DOHH2 (cell line): ENCODE measurements at regions not wholly inside any gene's neighbourhood (a gene's known extent, or its start where the extent isn't known, plus 50 kb on each side); places are given as distances from the start of the nearest gene placed in this dataset.

Experiments used
- H3F3A ChIP-seq: fragments of 200-600 bp; sonication (generic), shearing (Covaris generic); 2 replicates; pipeline ENCODE4 v1.6.0; 2016; ENCODE audit warnings: antibody characterized with exemption, mild to moderate bottlenecking; ENCODE audit not compliant: control insufficient read depth, insufficient read depth
- H3K27ac ChIP-seq: fragments of 200-600 bp; sonication (generic); 2 replicates; pipeline ENCODE4 v1.5.1; 2014; ENCODE audit warnings: low read depth, mild to moderate bottlenecking, low read length, moderate library complexity
- H3K27me3 ChIP-seq: fragments of 200-600 bp; sonication (generic); 2 replicates; pipeline ENCODE4 v1.6.1; 2014; ENCODE audit warnings: mild to moderate bottlenecking, low read length, mixed read lengths; ENCODE audit not compliant: control insufficient read depth
- H3K36me3 ChIP-seq: fragments of 200-600 bp; sonication (generic); 2 replicates; pipeline ENCODE4 v1.6.1; 2014; ENCODE audit warnings: mild to moderate bottlenecking, low read length, moderate library complexity, mixed read lengths; ENCODE audit not compliant: control insufficient read depth
- H3K4me1 ChIP-seq: fragments of 200-600 bp; sonication (generic); 2 replicates; pipeline ENCODE4 v1.6.1; 2014; ENCODE audit warnings: mild to moderate bottlenecking, low read length, mixed read lengths; ENCODE audit not compliant: control insufficient read depth
- H3K4me2 ChIP-seq: fragments of 200-600 bp; sonication (generic); 2 replicates; pipeline ENCODE4 v1.6.0; 2014; ENCODE audit warnings: mild to moderate bottlenecking, low read length, moderate library complexity
- H3K4me3 ChIP-seq: fragments of 200-600 bp; sonication (generic); 2 replicates; pipeline ENCODE4 v1.5.1; 2014; ENCODE audit warnings: mild to moderate bottlenecking, low read length, mixed read lengths
- H3K79me2 ChIP-seq: fragments of 200-600 bp; sonication (generic); 2 replicates; pipeline ENCODE4 v1.6.1; 2014; ENCODE audit warnings: mild to moderate bottlenecking, low read length, mixed read lengths; ENCODE audit not compliant: control insufficient read depth
- H3K9me2 ChIP-seq: fragments of 200-600 bp; sonication (generic); replicated peaks from 2 replicates; pipeline ENCODE4 v1.6.1; 2014; ENCODE audit warnings: mild to moderate bottlenecking, low read length, mixed read lengths; ENCODE audit not compliant: control insufficient read depth
- H3K9me3 ChIP-seq: fragments of 200-600 bp; sonication (generic); 2 replicates; pipeline ENCODE4 v1.6.1; 2014; ENCODE audit warnings: antibody characterized with exemption, low read length, mixed read lengths; ENCODE audit not compliant: control insufficient read depth, insufficient read depth
- H4K20me1 ChIP-seq: fragments of 200-600 bp; sonication (generic); 2 replicates; pipeline ENCODE4 v1.6.0; 2014; ENCODE audit warnings: low read depth, mild to moderate bottlenecking, antibody characterized with exemption, low read length, moderate library complexity; ENCODE audit not compliant: control insufficient read depth, insufficient read depth
- EZH2phosphoT487 ChIP-seq: fragments of 200-600 bp; sonication (generic); IDR thresholded peaks from 2 replicates; pipeline ENCODE4 v1.6.1; 2017; ENCODE audit warnings: borderline replicate concordance, mild to moderate bottlenecking, antibody characterized with exemption, low read length, moderate library complexity, mixed read lengths
- TF ChIP-seq, protein P1 (sequence below): fragments of 200-600 bp; sonication (generic); IDR thresholded peaks from one replicate; pipeline ENCODE4 v1.5.1; 2014; ENCODE audit warnings: antibody characterized with exemption, mild to moderate bottlenecking, low read depth, low read length; ENCODE audit not compliant: poor library complexity, severe bottlenecking

DNA sequence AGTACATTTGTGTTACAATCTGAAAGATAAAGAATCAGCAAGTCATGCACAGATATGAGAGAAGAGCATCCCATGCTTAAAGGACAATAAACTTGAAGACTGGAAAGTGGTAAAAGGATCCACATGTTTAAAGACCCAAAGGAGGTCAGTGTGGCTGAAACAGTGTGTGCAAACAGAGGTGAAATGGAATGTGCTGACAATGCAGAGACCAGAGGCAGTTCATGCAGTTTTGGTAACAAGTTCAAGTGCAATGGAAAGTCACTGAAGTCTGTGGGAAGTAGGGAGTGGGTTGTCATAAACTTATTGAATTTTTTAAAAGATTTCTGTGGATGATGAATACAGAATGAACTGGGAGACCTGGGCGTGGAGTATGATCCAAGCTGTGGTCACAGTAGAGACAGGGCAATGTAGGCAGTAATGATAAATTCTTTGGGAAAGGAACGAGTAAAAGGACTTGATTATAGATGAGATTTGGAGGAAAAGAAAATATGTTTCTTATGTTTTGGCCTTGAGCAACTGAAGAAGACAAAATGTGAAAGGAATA is 408.0 kb downstream of the HGF start:
- Histone ChIP-seq H3K4me2 (no peak overlapping the region), H3K4me3 (no peak overlapping the region), H3K79me2 (no peaks in the 10 kb centered on the region), H3K36me3 (no peaks in the 10 kb centered on the region), H3K9me2 (no peaks in the 10 kb centered on the region), H3K9me3 (no peaks in the 10 kb centered on the region), H4K20me1 (no peaks in the 10 kb centered on the region), H3F3A (no peaks in the 10 kb centered on the region), H3K4me1 (no peaks in the 10 kb centered on the region), H3K27ac (no peak overlapping the region), H3K27me3 (no peaks in the 10 kb centered on the region)
- TF ChIP-seq EZH2phosphoT487 = no peak
- TF ChIP-seq, protein P1, sequence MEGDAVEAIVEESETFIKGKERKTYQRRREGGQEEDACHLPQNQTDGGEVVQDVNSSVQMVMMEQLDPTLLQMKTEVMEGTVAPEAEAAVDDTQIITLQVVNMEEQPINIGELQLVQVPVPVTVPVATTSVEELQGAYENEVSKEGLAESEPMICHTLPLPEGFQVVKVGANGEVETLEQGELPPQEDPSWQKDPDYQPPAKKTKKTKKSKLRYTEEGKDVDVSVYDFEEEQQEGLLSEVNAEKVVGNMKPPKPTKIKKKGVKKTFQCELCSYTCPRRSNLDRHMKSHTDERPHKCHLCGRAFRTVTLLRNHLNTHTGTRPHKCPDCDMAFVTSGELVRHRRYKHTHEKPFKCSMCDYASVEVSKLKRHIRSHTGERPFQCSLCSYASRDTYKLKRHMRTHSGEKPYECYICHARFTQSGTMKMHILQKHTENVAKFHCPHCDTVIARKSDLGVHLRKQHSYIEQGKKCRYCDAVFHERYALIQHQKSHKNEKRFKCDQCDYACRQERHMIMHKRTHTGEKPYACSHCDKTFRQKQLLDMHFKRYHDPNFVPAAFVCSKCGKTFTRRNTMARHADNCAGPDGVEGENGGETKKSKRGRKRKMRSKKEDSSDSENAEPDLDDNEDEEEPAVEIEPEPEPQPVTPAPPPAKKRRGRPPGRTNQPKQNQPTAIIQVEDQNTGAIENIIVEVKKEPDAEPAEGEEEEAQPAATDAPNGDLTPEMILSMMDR = no peak

DNA sequence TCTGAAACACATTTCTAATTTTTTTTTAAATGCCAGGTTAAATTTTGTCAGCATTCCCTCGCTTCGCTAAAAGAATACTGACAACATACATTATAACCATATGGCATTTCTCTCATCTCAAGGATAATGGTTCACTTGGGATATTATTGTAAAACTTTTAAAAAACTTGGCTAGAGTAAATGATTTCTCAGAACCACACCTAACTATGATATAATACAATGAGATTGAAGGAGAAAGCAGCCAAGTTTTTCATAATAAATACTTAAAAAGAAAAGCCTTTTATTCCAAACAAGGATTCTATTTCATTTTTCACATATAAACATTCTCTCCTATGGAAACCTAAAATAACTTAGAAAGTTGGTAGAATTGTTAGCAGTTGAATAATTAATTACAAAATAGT is 413.9 kb downstream of the HGF start:
- Histone ChIP-seq H3K4me1 (no peaks in the 10 kb centered on the region), H3K4me2 (no peak overlapping the region), H3K27ac (no peak overlapping the region), H3K79me2 (no peaks in the 10 kb centered on the region), H3K27me3 (no peaks in the 10 kb centered on the region), H3K9me3 (peaks cover 2% of the 10 kb centered on the region; the same call in 1 of the 2 replicates), H3K4me3 (no peak overlapping the region), H3K36me3 (no peaks in the 10 kb centered on the region), H4K20me1 (no peaks in the 10 kb centered on the region), H3F3A (no peaks in the 10 kb centered on the region), H3K9me2 (no peaks in the 10 kb centered on the region)
- no peak for TF ChIP-seq EZH2phosphoT487
- TF ChIP-seq, protein P1 = no peak

GRCh38 chr7:81349044-81349443 is 420.8 kb downstream of the HGF start:
- Histone ChIP-seq H3K9me3 (no peaks in the 10 kb centered on the region), H3F3A (no peaks in the 10 kb centered on the region), H3K36me3 (no peaks in the 10 kb centered on the region), H3K9me2 (no peaks in the 10 kb centered on the region), H3K4me3 (no peak overlapping the region), H3K4me2 (no peak overlapping the region), H3K4me1 (no peaks in the 10 kb centered on the region), H4K20me1 (no peaks in the 10 kb centered on the region), H3K79me2 (no peaks in the 10 kb centered on the region), H3K27ac (no peak overlapping the region), H3K27me3 (no peaks in the 10 kb centered on the region)
- no peak for TF ChIP-seq EZH2phosphoT487
- TF ChIP-seq, protein P1 = no peak

- H3K9me3 ChIP-seq = no peaks in the 10 kb centered on the region
- no peak overlapping the region for H3K4me2 ChIP-seq
- no peak overlapping the region for H3K4me3 ChIP-seq
- no peaks in the 10 kb centered on the region for H3K9me2 ChIP-seq
- no peaks in the 10 kb centered on the region for H3K27me3 ChIP-seq
- TF ChIP-seq, protein P1 = no peak
- no peak for TF ChIP-seq EZH2phosphoT487
- no peak overlapping the region for H3K27ac ChIP-seq
- H3F3A ChIP-seq = no peaks in the 10 kb centered on the region
- no peaks in the 10 kb centered on the region for H3K36me3 ChIP-seq
- no peaks in the 10 kb centered on the region for H4K20me1 ChIP-seq
- no peaks in the 10 kb centered on the region for H3K4me1 ChIP-seq
- no peaks in the 10 kb centered on the region for H3K79me2 ChIP-seq
Measured at GRCh38 chr7:81339946-81340345, 421.1 kb upstream of the SEMA3C start.
